HepG2 (cell line): ENCODE measurements at regions not wholly inside any gene's neighbourhood (a gene's known extent, or its start where the extent isn't known, plus 50 kb on each side); places are given as distances from the start of the nearest gene placed in this dataset.

Experiments
- ATAC-seq: fragments of 200-7000 bp; cut with Tn5 transposase; 3 replicates; pipeline ENCODE4 v1.9.1; 2020; ENCODE audit warnings: mild to moderate bottlenecking, moderate library complexity
- BruUV-seq: library from RNA; stranded (reverse); fragments of 400-500 nt; replicated peaks from 2 replicates; lab custom pipeline; 2021; lab: Mats Ljungman, UMichigan
- CTCF ChIA-PET: fragments of 300-600 bp; formaldehyde crosslinking; extraction: SDS; loops from one replicate; lab custom pipeline; 2021; ENCODE audit warnings: low total read pairs, inconsistent platforms, low intra/inter-chr PET ratio; lab: Yijun Ruan, JAX
- POLR2A ChIA-PET: fragments of 350-600 bp; sonication (Branson Sonifier 250); formaldehyde crosslinking; loops from one replicate; lab custom pipeline; 2020; ENCODE audit warnings: antibody characterized with exemption, inconsistent platforms; lab: Yijun Ruan, JAX
- DNase-seq: peaks from one replicate; pipeline ENCODE4 v3.0.0-alpha.2; 2015; ENCODE audit warnings: low spot score
- FAIRE-seq: peaks from 3 replicates; lab custom pipeline; 2011; peaks lifted over from hg19 to GRCh38; lab: Jason Lieb, UNC
- H2AFZ ChIP-seq: one replicate; pipeline ENCODE4 v1.6.1; 2011; ENCODE audit warnings: low read length, inconsistent platforms
- H3K27ac ChIP-seq: fragments of 300-600 bp; 3 replicates; pipeline ENCODE4 v1.8.0; 2011; ENCODE audit warnings: mixed run types, mild to moderate bottlenecking, mixed read lengths, low read length, inconsistent platforms; ENCODE audit not compliant: insufficient read depth; ENCODE audit errors: extremely low read length
- H3K27me3 ChIP-seq, 2 experiments: fragments of 200-600 bp in 1 of 2; 2 replicates in 1 of 2; 3 replicates in 1 of 2; pipeline versions ENCODE4 v1.6.0 to v1.8.0; 2011; ENCODE audit warnings: low read length in 2 of 2, mild to moderate bottlenecking in 2 of 2, moderate library complexity in 2 of 2, inconsistent platforms in 1 of 2; ENCODE audit not compliant: insufficient read depth in 2 of 2, control insufficient read depth in 1 of 2
- H3K36me3 ChIP-seq, 2 experiments: fragments of 200-600 bp in 1 of 2; replicated peaks in 1 of 2; 2 replicates in 1 of 2; 3 replicates in 1 of 2; pipeline versions ENCODE4 v1.5.1 to v1.8.0; 2011; ENCODE audit warnings: low read length in 2 of 2, inconsistent platforms in 1 of 2; ENCODE audit not compliant: insufficient read depth in 2 of 2, control insufficient read depth in 1 of 2
- H3K4me1 ChIP-seq: 2 replicates; pipeline ENCODE4 v1.5.1; 2012; ENCODE audit warnings: low read length, inconsistent platforms; ENCODE audit not compliant: insufficient read depth
- H3K4me2 ChIP-seq: 2 replicates; pipeline ENCODE4 v1.6.0; 2011; ENCODE audit warnings: low read depth, low read length, inconsistent platforms
- H3K4me3 ChIP-seq, 3 experiments: fragments of 200-600 bp in 1 of 3; sonication (generic), shearing (Covaris generic) in 1 of 3; replicated peaks in 1 of 3; 2 replicates each; pipeline ENCODE4 v1.5.1; 2011 to 2016; ENCODE audit warnings: low read length in 3 of 3, inconsistent platforms in 2 of 3, low read depth in 2 of 3, mild to moderate bottlenecking in 2 of 3, control low read depth in 1 of 3, mixed read lengths in 1 of 3; ENCODE audit not compliant: insufficient read depth in 1 of 3
- H3K79me2 ChIP-seq: one replicate; pipeline ENCODE4 v1.6.1; 2011; ENCODE audit warnings: low read length, inconsistent platforms; ENCODE audit not compliant: insufficient read depth
- H3K9ac ChIP-seq: 2 replicates; pipeline ENCODE4 v1.6.0; 2011; ENCODE audit warnings: mild to moderate bottlenecking, low read depth, low read length, inconsistent platforms; ENCODE audit not compliant: insufficient read depth
- H3K9me3 ChIP-seq: 2 replicates; pipeline ENCODE4 v1.5.1; 2012; ENCODE audit warnings: mild to moderate bottlenecking, low read length
- H4K20me1 ChIP-seq: 2 replicates; pipeline ENCODE4 v1.6.0; 2011; ENCODE audit warnings: inconsistent platforms, mild to moderate bottlenecking, low read length, moderate library complexity; ENCODE audit not compliant: insufficient read depth
- ARNTL ChIP-seq: sonication (generic); formaldehyde crosslinking; IDR thresholded peaks from 2 replicates; pipeline ENCODE4 v1.4.0; 2020; ENCODE audit warnings: mild to moderate bottlenecking, missing genetic modification reagents
- ATM ChIP-seq: fragments of 450-650 bp; IDR thresholded peaks from 2 replicates; pipeline ENCODE4 v1.7.1; 2017; ENCODE audit warnings: mild to moderate bottlenecking, borderline replicate concordance
- JUN ChIP-seq: sonication (generic); formaldehyde crosslinking; IDR thresholded peaks from 2 replicates; pipeline ENCODE4 v1.4.0; 2020; ENCODE audit warnings: mild to moderate bottlenecking, missing genetic modification reagents
- PTBP1 ChIP-seq: fragments of 200-400 bp; formaldehyde crosslinking; IDR thresholded peaks from 2 replicates; pipeline ENCODE4 v1.6.1; 2018; ENCODE audit warnings: low read length, low read depth; ENCODE audit not compliant: poor library complexity, severe bottlenecking
- TARDBP ChIP-seq: sonication (generic); formaldehyde crosslinking; IDR thresholded peaks from 2 replicates; pipeline ENCODE4 v1.8.0; 2022; ENCODE audit warnings: mild to moderate bottlenecking, missing genetic modification reagents
- ZNF317 ChIP-seq: sonication (generic); formaldehyde crosslinking; IDR thresholded peaks from 2 replicates; pipeline ENCODE4 v1.5.0; 2020; ENCODE audit warnings: mild to moderate bottlenecking, missing genetic modification reagents
- ZNF577 ChIP-seq: sonication (generic); formaldehyde crosslinking; IDR thresholded peaks from 2 replicates; pipeline ENCODE4 v1.4.0; 2020; ENCODE audit warnings: mild to moderate bottlenecking, low read depth, missing genetic modification reagents, borderline replicate concordance
- WGBS: methylation state at CpG from one replicate; pipeline ENCODE4 v1.1.6; 2017; ENCODE audit warnings: low lambda C conversion rate; 5-methylcytosine and 5-hydroxymethylcytosine counted together
- in situ Hi-C: cut with HindIII; loops from 2 replicates; pipeline ENCODE4 v1.10.0; 2017; ENCODE audit warnings: low pct_unique_long_range_greater_than_20kb; ENCODE audit not compliant: extremely low pct_ligation_motif_present
- intact Hi-C: fragments of 100-400 bp; cut with micrococcal nuclease; formaldehyde crosslinking; loops from one replicate; pipeline ENCODE4 v1.10.0; 2022; ENCODE audit not compliant: unreplicated experiment
- TF ChIP-seq, protein P1 (sequence below): fragments of 450-650 bp; IDR thresholded peaks from 2 replicates; pipeline ENCODE4 v1.6.1; 2017
- TF ChIP-seq, protein P2 (sequence below): IDR thresholded peaks from 2 replicates; pipeline ENCODE4 v1.4.0; 2020; ENCODE audit warnings: mild to moderate bottlenecking, missing genetic modification reagents

GRCh38 chr3:106692624-106693023 lies 684.6 kb upstream of the CCDC54 start:
- H2AFZ ChIP-seq: no peak overlapping the region
- in situ Hi-C loops (no loop called here), intact Hi-C loops (no loop called here)
- no peak for TF ChIP-seq JUN
- no peak for TF ChIP-seq ZNF577
- TF ChIP-seq ZNF317 (CRISPR knock-in tag): no peak
- no peak for TF ChIP-seq PTBP1
- TF ChIP-seq TARDBP (CRISPR knock-in tag): no peak
- no peak for TF ChIP-seq ATM
- no peak for TF ChIP-seq ARNTL (CRISPR knock-in tag)
- TF ChIP-seq, protein P1, sequence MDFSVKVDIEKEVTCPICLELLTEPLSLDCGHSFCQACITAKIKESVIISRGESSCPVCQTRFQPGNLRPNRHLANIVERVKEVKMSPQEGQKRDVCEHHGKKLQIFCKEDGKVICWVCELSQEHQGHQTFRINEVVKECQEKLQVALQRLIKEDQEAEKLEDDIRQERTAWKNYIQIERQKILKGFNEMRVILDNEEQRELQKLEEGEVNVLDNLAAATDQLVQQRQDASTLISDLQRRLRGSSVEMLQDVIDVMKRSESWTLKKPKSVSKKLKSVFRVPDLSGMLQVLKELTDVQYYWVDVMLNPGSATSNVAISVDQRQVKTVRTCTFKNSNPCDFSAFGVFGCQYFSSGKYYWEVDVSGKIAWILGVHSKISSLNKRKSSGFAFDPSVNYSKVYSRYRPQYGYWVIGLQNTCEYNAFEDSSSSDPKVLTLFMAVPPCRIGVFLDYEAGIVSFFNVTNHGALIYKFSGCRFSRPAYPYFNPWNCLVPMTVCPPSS: no peak
- TF ChIP-seq, protein P2, sequence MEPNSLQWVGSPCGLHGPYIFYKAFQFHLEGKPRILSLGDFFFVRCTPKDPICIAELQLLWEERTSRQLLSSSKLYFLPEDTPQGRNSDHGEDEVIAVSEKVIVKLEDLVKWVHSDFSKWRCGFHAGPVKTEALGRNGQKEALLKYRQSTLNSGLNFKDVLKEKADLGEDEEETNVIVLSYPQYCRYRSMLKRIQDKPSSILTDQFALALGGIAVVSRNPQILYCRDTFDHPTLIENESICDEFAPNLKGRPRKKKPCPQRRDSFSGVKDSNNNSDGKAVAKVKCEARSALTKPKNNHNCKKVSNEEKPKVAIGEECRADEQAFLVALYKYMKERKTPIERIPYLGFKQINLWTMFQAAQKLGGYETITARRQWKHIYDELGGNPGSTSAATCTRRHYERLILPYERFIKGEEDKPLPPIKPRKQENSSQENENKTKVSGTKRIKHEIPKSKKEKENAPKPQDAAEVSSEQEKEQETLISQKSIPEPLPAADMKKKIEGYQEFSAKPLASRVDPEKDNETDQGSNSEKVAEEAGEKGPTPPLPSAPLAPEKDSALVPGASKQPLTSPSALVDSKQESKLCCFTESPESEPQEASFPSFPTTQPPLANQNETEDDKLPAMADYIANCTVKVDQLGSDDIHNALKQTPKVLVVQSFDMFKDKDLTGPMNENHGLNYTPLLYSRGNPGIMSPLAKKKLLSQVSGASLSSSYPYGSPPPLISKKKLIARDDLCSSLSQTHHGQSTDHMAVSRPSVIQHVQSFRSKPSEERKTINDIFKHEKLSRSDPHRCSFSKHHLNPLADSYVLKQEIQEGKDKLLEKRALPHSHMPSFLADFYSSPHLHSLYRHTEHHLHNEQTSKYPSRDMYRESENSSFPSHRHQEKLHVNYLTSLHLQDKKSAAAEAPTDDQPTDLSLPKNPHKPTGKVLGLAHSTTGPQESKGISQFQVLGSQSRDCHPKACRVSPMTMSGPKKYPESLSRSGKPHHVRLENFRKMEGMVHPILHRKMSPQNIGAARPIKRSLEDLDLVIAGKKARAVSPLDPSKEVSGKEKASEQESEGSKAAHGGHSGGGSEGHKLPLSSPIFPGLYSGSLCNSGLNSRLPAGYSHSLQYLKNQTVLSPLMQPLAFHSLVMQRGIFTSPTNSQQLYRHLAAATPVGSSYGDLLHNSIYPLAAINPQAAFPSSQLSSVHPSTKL (CRISPR knock-in tag): no peak
- BruUV-seq: no TSS peak
- no peak overlapping the region for H3K4me2 ChIP-seq
- H4K20me1 ChIP-seq: no peaks in the 10 kb centered on the region
- H3K27ac ChIP-seq: no peak overlapping the region
- H3K27me3 ChIP-seq: no peaks in the 10 kb centered on the region
- WGBS: 3% methylated on average over 3 of the region's 3 CpGs
- CTCF ChIA-PET: no interaction called here
- DNase-seq: no peak
- H3K4me1 ChIP-seq: no peaks in the 10 kb centered on the region
- no peak for FAIRE-seq
- POLR2A ChIA-PET: no interaction called here
- ATAC-seq: no peak
- H3K9me3 ChIP-seq: no peaks in the 10 kb centered on the region
- no peak overlapping the region for H3K4me3 ChIP-seq
- no peaks in the 10 kb centered on the region for H3K79me2 ChIP-seq
- H3K36me3 ChIP-seq: no peaks in the 10 kb centered on the region
- H3K9ac ChIP-seq: no peak overlapping the region
